CD1c-positive myeloid dendritic cell (primary cell): ENCODE measurements at regions not wholly inside any gene's neighbourhood (a gene's known extent, or its start where the extent isn't known, plus 50 kb on each side); places are given as distances from the start of the nearest gene placed in this dataset.

Source experiments
- DNase-seq: peaks from one replicate; pipeline ENCODE4 v3.0.0-alpha.2; 2016; ENCODE audit errors: extremely low spot score

- no peak for DNase-seq
These were observed 305.9 kb upstream of the RORA start for GRCh38 chr15:61534986-61535385.

GRCh38 chr15:61530769-61531168 is 301.7 kb upstream of the RORA start:
- no peak for DNase-seq

- DNase-seq, result no peak
These were observed 299.4 kb upstream of the RORA start for GRCh38 chr15:61528581-61528910.

GRCh38 chr15:61527836-61528580 is 298.9 kb upstream of the RORA start:
- DNase-seq, result no peak

- no peak for DNase-seq
These were observed 295.4 kb upstream of the RORA start for GRCh38 chr15:61524545-61524944.

GRCh38 chr15:61524086-61524485 is 295.0 kb upstream of the RORA start:
- DNase-seq, result no peak

GRCh38 chr15:61522411-61522810 is 293.3 kb upstream of the RORA start:
- DNase-seq, result no peak

GRCh38 chr15:61521953-61522352 is 292.9 kb upstream of the RORA start:
- no peak for DNase-seq

- no peak for DNase-seq
These were observed 290.2 kb upstream of the RORA start for GRCh38 chr15:61519296-61519695.

- DNase-seq, result no peak
These were observed 289.3 kb upstream of the RORA start for GRCh38 chr15:61518191-61518950.

GRCh38 chr15:61517776-61518175 is 288.7 kb upstream of the RORA start:
- DNase-seq, result no peak

GRCh38 chr15:61517335-61517734 is 288.2 kb upstream of the RORA start:
- DNase-seq, result no peak

- DNase-seq, result no peak
These were observed 282.7 kb upstream of the RORA start for GRCh38 chr15:61511756-61512155.

- DNase-seq, result no peak
These were observed 282.0 kb upstream of the RORA start for GRCh38 chr15:61511089-61511488.

- DNase-seq, result no peak
These were observed 280.3 kb upstream of the RORA start for GRCh38 chr15:61509327-61509840.

GRCh38 chr15:61503383-61503969 is 274.4 kb upstream of the RORA start:
- DNase-seq, result no peak

GRCh38 chr15:61501815-61502389 is 272.8 kb upstream of the RORA start:
- DNase-seq, result no peak

- no peak for DNase-seq
These were observed 272.0 kb upstream of the RORA start for GRCh38 chr15:61500951-61501620.

- DNase-seq, result no peak
These were observed 271.4 kb upstream of the RORA start for GRCh38 chr15:61500523-61500922.

- no peak for DNase-seq
These were observed 270.3 kb upstream of the RORA start for GRCh38 chr15:61499376-61499775.

GRCh38 chr15:61489571-61489970 is 260.5 kb upstream of the RORA start:
- DNase-seq, result no peak

- DNase-seq, result no peak
These were observed 254.5 kb upstream of the RORA start for GRCh38 chr15:61483599-61483998.
